ENCODE measurements at regions not wholly inside any gene's neighbourhood (a gene's known extent, or its start where the extent isn't known, plus 50 kb on each side); places are given as distances from the start of the nearest gene placed in this dataset.

DNA sequence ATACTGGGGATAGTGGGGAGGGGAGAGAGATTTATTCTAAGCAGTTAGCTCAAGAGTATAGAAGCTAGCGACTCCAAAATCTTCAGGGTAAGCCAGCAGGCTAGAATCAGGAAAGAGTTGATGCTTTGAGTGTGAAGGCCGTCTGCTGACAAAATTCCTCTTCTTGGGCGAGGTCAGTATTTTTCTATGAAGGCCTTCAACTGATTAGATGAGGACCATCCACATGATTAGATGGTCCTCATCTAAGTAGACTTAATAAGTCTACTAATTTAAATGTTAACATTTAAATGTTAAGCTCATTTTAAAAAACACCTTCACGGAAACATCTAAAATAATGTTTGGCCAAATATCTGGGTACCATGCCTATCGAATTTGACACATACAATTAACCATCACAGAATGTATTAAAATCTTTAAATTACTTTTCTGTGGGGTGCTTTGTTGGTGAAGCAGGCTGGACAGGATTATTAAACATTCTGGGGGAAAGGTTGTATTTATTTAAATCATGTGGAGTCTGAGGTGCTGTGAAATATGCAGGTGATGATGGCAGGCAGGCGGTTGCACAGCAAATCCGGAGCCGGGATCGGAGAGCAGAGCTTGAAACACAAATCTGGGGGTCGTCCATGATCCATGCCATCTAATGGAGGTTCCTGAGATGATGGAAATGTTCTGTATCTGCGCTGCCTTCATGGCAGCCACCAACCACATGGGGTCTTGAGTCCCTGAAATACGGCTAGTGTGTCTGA is 49.8 kb upstream of the ADORA2B start:
- Histone ChIP-seq H3K36me3 (ENCODE audit: control insufficient read depth in 4 of 4, insufficient read depth in 4 of 4, low read length in 4 of 4) (no peaks in the 10 kb centered on the region), H3K27ac (ENCODE audit: low read depth in 1 of 2, low read length in 1 of 2) (no peak overlapping the region), H3K27me3 (ENCODE audit: control insufficient read depth in 3 of 3, insufficient read depth in 3 of 3, low read length in 2 of 3) (no peaks in the 10 kb centered on the region), H3K4me1 (ENCODE audit: control insufficient read depth in 5 of 5, insufficient read depth in 5 of 5, low read length in 5 of 5) (peaks cover 0 to 10% (median 4%) of the 10 kb centered on the region in 5 donors), H3K9me3 (ENCODE audit: control insufficient read depth in 4 of 4, insufficient read depth in 3 of 4, low read length in 3 of 4) (no peaks in the 10 kb centered on the region), H3K9ac (ENCODE audit: insufficient read depth in 1 of 2, low read length in 2 of 2) (no peak overlapping the region), H3K4me3 (no peak overlapping the region)
- TF ChIP-seq, protein P1, sequence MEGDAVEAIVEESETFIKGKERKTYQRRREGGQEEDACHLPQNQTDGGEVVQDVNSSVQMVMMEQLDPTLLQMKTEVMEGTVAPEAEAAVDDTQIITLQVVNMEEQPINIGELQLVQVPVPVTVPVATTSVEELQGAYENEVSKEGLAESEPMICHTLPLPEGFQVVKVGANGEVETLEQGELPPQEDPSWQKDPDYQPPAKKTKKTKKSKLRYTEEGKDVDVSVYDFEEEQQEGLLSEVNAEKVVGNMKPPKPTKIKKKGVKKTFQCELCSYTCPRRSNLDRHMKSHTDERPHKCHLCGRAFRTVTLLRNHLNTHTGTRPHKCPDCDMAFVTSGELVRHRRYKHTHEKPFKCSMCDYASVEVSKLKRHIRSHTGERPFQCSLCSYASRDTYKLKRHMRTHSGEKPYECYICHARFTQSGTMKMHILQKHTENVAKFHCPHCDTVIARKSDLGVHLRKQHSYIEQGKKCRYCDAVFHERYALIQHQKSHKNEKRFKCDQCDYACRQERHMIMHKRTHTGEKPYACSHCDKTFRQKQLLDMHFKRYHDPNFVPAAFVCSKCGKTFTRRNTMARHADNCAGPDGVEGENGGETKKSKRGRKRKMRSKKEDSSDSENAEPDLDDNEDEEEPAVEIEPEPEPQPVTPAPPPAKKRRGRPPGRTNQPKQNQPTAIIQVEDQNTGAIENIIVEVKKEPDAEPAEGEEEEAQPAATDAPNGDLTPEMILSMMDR (IDR thresholded peaks at IDR 0.05; ENCODE audit: control extremely low read depth, extremely low read depth) = no peak
- ATAC-seq (ENCODE audit: insufficient read depth, low FRiP score) (no peak), DNase-seq (no peak)
- WGBS, 2 donors = 93 to 97% methylated on average over 12 of the region's 12 CpGs

Data from lung (tissue), 11 donors.